Body of pancreas (tissue), 4 donors: ENCODE measurements at regions not wholly inside any gene's neighbourhood (a gene's known extent, or its start where the extent isn't known, plus 50 kb on each side); places are given as distances from the start of the nearest gene placed in this dataset.
"Not testable (repeated sequence)": the region's sequence is repeated elsewhere in the genome, so short reads cannot be mapped to it uniquely, and the experiment has no call there.

Experiments used
- CTCF ChIP-seq, 7 experiments: fragments of 450-650 bp in 4 of 7; fragments of 200-600 bp in 3 of 7; sonication (generic) in 3 of 7; IDR thresholded peaks; one replicate each; pipeline ENCODE4 v1.5.1; 2016 to 2019; ENCODE audit warnings: antibody characterized with exemption in 7 of 7
- POLR2A ChIP-seq, 3 donors: fragments of 450-650 bp; IDR thresholded peaks; one replicate each; pipeline ENCODE4 v1.6.1; 2016; ENCODE audit warnings: antibody characterized with exemption in 3 of 3, mild to moderate bottlenecking in 2 of 3

GRCh38 chr10:46187431-46187830 lies 99.4 kb upstream of the ANTXRL start:
- TF ChIP-seq CTCF, POLR2A (IDR thresholded peaks at IDR 0.05): not testable (repeated sequence)
